Limb (tissue), 2 donors: ENCODE measurements at regions not wholly inside any gene's neighbourhood (a gene's known extent, or its start where the extent isn't known, plus 50 kb on each side); places are given as distances from the start of the nearest gene placed in this dataset.
"Not testable (repeated sequence)": the region's sequence is repeated elsewhere in the genome, so short reads cannot be mapped to it uniquely, and the experiment has no call there.

Experiments
- DNase-seq, 2 donors: peaks; one replicate each; pipeline ENCODE4 v3.0.0-alpha.2; 2016; ENCODE audit errors: extremely low spot score in 2 of 2

DNA sequence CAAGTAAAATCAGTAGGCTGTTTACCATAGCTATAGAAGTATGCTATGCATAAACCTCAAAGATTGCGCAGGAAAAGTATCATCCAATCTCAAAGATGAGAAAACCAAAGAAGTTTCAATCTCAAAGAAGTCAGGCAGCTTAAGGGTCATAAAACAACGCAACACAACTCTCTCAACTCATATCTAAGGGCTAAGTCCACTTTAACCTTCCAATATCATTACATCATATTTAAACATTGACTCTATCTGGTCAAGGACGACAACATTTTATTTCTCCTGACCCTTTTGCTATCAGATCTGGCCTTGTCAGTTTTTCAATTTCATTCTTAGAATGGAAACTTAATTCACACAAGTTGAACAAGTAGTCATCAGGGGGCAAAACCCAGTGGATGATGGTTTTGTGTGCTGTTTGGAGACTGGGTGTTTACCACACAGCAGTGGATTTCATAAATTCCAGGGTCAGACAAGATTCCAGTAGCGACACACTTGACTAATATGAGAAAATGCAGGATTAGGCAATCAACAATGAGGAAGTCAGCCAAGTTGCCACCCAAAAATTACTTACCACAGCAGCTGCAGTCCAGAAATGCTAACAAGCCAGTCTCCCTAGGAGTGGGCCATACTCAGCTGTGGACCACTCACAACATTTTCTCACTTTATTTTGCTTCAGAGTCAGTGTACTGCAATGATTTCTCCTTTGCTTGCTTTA lies 108.7 kb upstream of the NBPF26 start:
- not testable (repeated sequence) for DNase-seq

DNA sequence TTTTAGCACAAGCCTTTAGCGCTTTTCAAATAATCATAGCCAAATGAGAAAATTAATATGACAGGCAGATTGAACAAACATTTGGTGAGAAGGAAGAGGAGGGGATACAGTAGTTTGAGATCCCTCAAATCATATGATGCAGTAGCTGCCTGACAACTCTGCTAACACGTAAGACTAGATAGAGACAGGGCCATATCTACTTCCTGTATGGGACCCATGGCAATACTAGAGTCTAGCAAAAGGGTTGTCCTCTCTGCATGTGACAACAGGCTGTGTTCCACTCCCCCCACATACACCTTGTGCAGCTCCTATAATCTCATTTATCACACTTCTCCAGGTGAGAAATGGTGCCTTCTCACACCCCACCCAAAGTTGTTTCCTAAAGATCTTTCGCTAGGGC lies 106.3 kb upstream of the NBPF26 start:
- DNase-seq = not testable (repeated sequence)

DNA sequence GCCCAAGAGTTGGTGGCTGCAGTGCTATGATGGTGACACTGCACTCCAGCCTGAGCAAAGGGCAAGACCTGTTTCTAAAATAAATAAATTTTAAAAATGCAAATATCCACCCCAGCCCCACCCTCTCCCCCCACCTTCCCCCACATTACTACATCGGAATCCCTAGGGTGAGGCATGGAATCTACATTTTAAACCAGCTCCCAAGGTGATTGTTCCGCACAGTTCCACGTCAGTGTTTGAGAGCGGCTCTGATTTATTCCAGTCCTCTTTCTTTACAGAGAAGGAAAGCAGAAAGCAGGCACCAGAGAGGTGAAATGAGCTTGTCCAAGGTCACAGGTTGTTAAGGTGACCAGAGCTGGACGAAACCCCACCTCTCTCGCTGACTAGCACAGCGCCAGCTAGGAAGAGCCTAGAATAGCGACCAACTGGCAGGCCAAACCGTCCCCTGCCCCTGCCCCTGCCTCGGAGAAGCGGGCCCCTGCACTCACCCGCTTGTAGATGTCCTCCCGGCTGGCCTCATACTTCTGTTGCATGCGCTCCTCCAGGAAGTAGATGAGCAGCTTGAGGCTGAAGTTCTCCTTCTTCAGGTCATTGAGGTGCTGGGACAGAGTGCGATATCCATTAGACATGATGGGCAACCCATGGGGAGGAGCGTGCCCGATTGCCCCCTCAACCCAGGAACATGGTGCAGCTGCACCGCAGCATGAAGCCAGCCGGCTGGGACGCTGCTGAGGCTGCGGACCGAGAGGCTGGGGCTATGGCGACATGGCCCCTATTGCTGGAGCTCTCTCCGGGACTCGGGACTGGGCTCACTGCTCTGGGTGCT lies 103.7 kb upstream of the NBPF26 start:
- not testable (repeated sequence) for DNase-seq

- not testable (repeated sequence) for DNase-seq
Observed at GRCh38 chr1:120620693-120620969, 103.1 kb upstream of the NBPF26 start.

DNA sequence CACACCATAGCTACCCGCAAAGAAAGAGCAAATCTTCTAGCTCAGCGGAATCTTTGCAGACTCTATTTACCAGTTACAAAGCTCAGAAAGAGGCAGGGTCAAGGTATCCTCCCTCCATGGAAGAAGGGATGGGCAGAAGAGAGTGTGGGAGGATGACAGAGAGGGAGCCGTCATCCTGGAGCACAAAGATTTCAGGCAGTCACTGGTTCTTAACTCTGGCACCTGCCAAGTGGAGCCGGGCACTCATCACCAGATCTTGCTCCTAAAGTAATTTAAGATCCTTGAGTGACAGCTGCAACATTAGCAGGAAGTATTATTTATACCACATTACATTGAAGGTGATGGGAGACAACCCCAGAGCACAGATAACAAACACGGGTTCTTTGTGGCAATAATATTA lies 102.5 kb upstream of the NBPF26 start:
- DNase-seq = not testable (repeated sequence)

GRCh38 chr1:120623539-120623938 lies 100.2 kb upstream of the NBPF26 start:
- not testable (repeated sequence) for DNase-seq

DNA sequence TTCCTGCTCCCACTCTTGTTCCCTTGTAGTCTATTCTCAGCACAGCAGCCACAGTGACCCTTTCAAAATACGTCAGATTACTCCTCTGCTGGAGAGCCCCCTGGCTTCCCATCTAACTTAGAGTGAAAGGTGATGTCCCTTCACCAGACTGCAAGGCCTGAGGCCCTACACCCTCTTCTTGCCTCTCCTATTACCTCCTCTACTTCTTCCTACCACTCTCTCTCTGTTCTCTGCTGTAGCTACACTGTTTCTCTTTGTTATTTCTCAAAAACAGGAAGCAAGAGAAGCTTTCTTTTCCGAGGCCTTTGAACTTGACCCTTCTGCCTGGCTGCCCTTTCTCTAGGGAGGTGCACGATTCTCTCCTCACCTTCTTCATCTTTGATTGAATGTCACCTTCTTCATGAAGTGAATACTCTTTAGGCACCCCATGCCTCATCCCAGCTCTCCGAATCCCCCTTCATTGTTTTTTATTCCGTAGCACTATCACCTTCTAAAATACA lies 99.1 kb upstream of the NBPF26 start:
- not testable (repeated sequence) for DNase-seq

GRCh38 chr1:120629832-120630455 lies 93.8 kb upstream of the NBPF26 start:
- not testable (repeated sequence) for DNase-seq

- DNase-seq = not testable (repeated sequence)
Observed at GRCh38 chr1:120634816-120635806, 88.6 kb upstream of the NBPF26 start.

GRCh38 chr1:120640261-120641013 lies 83.3 kb upstream of the NBPF26 start:
- DNase-seq = not testable (repeated sequence)

DNA sequence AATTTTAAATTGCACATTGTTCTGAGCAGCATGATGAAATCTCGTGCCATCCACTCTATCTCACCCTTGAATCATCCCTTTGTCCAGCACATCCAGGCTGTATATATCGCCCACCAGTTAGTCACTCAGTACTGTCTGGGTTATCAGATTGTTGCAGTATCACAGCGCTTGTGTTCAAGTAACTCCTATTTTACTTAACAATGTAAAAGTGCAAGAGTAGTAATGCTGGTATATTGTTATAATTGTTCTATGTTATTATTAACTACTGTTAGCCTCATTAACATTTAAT lies 82.8 kb upstream of the NBPF26 start:
- DNase-seq = not testable (repeated sequence)

DNA sequence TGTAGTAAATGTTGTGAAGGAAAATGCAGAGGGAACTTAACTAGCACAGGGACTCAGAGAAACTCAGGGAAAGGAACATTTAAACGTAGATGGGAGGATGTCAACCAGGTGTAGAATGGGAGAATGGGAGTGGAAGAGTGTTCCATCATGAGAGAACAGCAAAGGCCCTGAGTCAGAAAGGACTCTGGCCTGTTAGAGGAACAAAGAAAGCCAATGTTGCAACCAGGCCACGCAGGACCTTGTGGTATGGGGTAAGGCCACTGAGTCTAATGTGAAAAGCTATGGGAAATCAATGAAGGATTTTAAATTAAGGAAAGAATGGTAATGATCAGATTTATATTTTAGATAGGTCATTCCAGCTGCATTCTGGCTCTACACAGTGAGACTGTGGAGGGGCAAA lies 76.6 kb upstream of the NBPF26 start:
- not testable (repeated sequence) for DNase-seq

DNA sequence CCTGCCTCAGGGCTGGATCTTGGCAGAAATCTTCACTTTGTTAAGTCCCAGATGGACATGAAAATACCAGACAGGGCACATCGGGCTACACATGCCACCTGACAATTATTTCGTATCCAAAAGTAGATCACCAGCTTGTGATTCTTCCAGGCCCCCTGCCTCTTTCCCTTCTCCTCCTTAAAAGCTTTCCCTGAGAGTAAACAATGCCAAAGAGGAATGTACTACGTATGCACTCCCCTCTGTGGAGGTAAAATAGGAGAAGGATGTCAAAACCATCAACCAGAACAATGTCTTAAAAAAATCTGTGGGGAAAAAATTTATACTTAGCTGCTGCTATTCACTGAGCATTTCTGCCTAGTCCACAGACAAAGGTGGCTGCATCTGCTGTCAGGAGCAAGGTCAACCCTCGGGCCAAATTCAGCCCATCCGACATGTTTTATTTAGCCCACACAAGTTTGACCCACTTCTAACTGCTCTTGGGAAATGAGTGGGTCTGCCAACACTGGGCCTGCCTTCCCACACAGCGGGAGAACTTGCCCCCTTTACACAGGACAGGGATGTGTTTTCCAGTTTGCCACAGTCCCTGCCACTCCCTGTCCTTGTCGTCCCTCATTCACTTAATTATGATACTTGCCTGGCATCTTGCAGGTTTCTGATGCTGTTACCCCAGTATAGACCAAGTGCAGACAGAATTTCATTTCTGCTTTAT lies 74.7 kb upstream of the NBPF26 start:
- not testable (repeated sequence) for DNase-seq

DNA sequence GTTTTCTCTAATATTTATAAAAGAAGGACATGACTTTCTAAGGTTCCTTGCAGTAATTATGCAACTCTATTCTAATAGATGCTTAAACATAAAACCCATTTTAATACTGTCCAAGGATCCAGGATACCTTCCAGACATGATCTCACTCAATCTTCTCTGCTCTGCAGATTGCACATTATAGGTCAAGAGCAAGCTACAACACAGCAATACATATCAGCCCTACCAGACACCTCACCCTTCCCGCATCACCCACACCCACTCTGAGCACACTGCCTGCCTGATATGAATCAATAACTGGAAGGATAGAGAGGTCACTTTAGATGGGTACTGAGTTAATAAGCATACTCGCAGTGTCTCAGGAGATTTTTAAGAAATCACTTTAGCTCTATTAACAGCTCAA lies 74.0 kb upstream of the NBPF26 start:
- DNase-seq = not testable (repeated sequence)

DNA sequence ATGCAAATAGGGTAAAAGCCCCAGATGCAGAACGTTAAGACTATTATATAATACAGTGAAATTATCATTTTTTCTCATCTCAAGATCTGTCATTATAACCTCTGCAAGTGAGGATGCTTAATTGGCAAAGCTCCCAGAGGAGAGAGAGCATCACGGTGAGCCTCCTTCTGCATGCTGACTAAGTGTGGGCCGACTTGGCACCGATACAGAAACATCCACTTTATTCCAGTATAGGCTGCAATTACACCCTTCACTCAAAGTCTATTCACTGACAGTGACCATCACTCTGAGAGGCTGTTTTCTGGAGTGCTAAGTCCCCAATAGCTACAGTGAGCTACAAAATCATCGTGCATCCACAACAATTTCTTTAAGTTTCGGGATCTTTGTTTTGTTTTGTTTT lies 69.6 kb upstream of the NBPF26 start:
- not testable (repeated sequence) for DNase-seq

- DNase-seq = not testable (repeated sequence)
Observed at GRCh38 chr1:120655394-120655793, 68.4 kb upstream of the NBPF26 start.

DNA sequence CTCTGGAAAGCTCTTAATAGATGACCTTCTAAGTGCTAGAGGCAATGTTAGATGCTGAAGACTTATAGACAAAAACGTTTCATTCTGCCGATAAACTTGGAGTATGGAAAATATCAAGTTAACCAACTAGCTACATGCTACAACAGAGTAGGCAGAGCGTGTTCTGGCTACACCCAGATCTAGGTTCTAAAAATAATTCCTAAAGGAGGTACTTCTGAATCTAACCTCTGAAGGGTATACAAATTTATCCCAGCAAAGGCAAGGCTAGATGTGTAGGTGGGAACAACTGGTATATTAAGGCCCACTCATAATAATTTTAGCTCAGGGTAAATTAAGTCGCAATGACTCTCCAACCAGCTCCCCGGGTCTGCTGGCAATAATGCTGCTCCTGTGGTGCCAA lies 67.6 kb upstream of the NBPF26 start:
- not testable (repeated sequence) for DNase-seq

DNA sequence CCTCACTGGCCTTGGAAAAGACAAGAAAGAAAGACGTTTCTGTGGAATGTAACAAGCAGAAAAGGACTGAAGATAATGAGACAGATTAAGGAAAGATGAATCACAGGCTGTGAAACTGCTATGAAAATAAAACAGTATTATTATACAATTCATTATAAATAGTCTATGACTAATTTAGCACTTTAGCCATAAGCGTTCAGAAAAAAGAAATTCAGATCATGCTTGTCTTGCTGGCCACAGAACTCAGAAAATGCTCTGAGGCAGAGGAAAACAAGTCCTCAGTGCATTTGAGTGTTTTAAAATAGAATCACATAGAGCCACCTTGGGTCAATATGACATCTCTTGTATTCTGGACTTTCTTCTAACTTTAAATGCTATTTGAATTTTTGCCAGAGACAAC lies 65.9 kb upstream of the NBPF26 start:
- DNase-seq = not testable (repeated sequence)

GRCh38 chr1:120658622-120659021 lies 65.1 kb upstream of the NBPF26 start:
- DNase-seq = not testable (repeated sequence)

GRCh38 chr1:120659133-120659532 lies 64.6 kb upstream of the NBPF26 start:
- not testable (repeated sequence) for DNase-seq
